ENCODE measurements at regions not wholly inside any gene's neighbourhood (a gene's known extent, or its start where the extent isn't known, plus 50 kb on each side); places are given as distances from the start of the nearest gene placed in this dataset.

GRCh38 chr6:4348462-4349112 is 213.2 kb upstream of the ECI2 start:
- TF ChIP-seq CTCF (IDR thresholded peaks at IDR 0.05) (no peak), EP300 (IDR thresholded peaks at IDR 0.05) (no peak), POLR2AphosphoS5 (IDR thresholded peaks at IDR 0.05) (peak; percentile 91)
- no peak for ATAC-seq
- Histone ChIP-seq H3K36me3 (no peaks in the 10 kb centered on the region), H3K27ac (peak overlapping the region in 3 of 4 donors; percentile 12 to 88 (median 48)), H3K9me3 (no peaks in the 10 kb centered on the region), H3K4me1 (peaks cover 7 to 47% (median 17%) of the 10 kb centered on the region in 3 donors), H3K27me3 (no peaks in the 10 kb centered on the region), H3K4me3 (no peak overlapping the region)
- 57 to 60% methylated on average over 7 to 12 of the region's 14 CpGs for WGBS, 2 donors (ENCODE audit: low coverage in 1 of 2)

GRCh38 chr6:4347877-4348276 is 212.5 kb upstream of the ECI2 start:
- Histone ChIP-seq H3K27me3 (no peaks in the 10 kb centered on the region), H3K36me3 (no peaks in the 10 kb centered on the region), H3K4me3 (no peak overlapping the region), H3K4me1 (peaks cover 7 to 45% (median 17%) of the 10 kb centered on the region in 3 donors), H3K27ac (peak overlapping the region in 2 of 4 donors; percentile 48 to 88), H3K9me3 (no peaks in the 10 kb centered on the region)
- ATAC-seq, result no peak
- WGBS, 2 donors (ENCODE audit: low coverage in 1 of 2), result 100% methylated on average over 6 of the region's 9 CpGs; no CpG with 5 or more reads in 1 of the 2 donors
- TF ChIP-seq EP300 (IDR thresholded peaks at IDR 0.05) (no peak), POLR2A (IDR thresholded peaks at IDR 0.05) (no peak), CTCF (IDR thresholded peaks at IDR 0.05) (no peak), POLR2AphosphoS5 (IDR thresholded peaks at IDR 0.05) (no peak)

DNA sequence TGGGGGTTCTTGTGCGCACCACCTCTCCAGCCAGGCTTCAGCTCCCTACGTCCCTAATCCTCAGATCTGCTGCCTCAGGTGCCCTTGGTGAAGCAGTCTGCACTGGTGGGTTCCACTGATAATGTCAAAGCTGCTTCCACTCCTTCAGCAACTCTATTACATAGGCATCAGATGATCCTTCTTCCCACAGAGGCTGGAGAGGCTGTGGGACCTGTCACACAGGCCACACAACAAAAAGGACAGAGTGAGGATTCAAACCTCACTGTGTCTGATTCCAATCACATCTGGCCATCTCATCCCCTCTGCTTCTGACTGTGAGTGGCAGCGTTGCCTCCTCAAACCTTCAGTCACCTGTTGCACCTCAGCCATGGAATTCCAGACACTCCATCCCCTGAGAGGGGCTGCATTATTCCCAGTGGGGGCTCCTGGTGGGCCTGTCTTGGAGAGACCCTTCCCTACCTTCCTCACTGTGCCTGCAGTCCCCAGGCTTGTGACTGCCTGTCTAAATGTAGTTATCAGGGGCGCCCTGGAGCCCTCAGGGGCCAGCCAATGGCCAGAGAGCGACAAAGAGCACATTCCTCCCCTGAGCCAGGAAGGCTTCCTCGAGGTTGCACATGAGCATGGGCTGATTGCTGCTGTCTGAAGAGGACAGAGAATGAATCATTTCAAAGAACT is 211.4 kb upstream of the ECI2 start:
- Histone ChIP-seq H3K27ac (no peak overlapping the region), H3K27me3 (no peaks in the 10 kb centered on the region), H3K36me3 (no peaks in the 10 kb centered on the region), H3K4me1 (peaks cover 0 to 34% (median 7%) of the 10 kb centered on the region in 3 donors), H3K9me3 (no peaks in the 10 kb centered on the region), H3K4me3 (no peak overlapping the region)
- TF ChIP-seq CTCF (IDR thresholded peaks at IDR 0.05) (no peak), POLR2A (IDR thresholded peaks at IDR 0.05) (no peak), POLR2AphosphoS5 (IDR thresholded peaks at IDR 0.05) (no peak), EP300 (IDR thresholded peaks at IDR 0.05) (no peak)
- no peak for ATAC-seq
- 89 to 96% methylated on average over 3 to 4 of the region's 6 CpGs for WGBS, 2 donors (ENCODE audit: low coverage in 1 of 2)

DNA sequence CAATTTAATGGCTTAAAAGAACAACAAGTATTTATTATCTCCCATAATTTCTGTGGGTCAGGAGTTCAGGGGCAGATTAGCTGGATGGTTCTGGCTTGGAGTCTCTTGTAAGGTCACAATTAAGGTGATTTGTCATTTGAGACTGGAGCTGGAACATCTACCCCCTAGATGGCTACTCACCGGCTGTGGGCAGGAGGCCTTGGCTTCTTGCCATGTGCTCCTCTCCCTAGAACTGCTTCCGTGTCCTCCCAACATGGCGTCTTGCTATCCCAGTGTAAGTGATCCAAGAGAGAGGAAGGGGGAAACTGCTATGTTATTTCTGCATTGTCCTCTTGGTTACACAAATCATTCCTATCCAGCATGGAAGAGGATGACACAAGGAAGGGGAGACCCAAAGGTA is 210.2 kb upstream of the ECI2 start:
- no peak overlapping the region for H3K27ac ChIP-seq
- no peak for ATAC-seq
- no peaks in the 10 kb centered on the region for H3K27me3 ChIP-seq
- no peak for TF ChIP-seq POLR2A (IDR thresholded peaks at IDR 0.05)
- TF ChIP-seq EP300 (IDR thresholded peaks at IDR 0.05), result no peak
- TF ChIP-seq CTCF (IDR thresholded peaks at IDR 0.05), result no peak
- no peak overlapping the region for H3K4me3 ChIP-seq
- H3K9me3 ChIP-seq, result no peaks in the 10 kb centered on the region
- no peaks in the 10 kb centered on the region for H3K36me3 ChIP-seq
- H3K4me1 ChIP-seq, result peaks cover 0 to 21% (median 0%) of the 10 kb centered on the region in 3 donors
- WGBS, 2 donors (ENCODE audit: low coverage in 1 of 2), result 86 to 100% methylated on average over 2 to 3 of the region's 3 CpGs

Measured in gastroesophageal sphincter (tissue), 4 donors.